ENCODE measurements at regions not wholly inside any gene's neighbourhood (a gene's known extent, or its start where the extent isn't known, plus 50 kb on each side); places are given as distances from the start of the nearest gene placed in this dataset.
"Not testable (repeated sequence)": the region's sequence is repeated elsewhere in the genome, so short reads cannot be mapped to it uniquely, and the experiment has no call there.

GRCh38 chr2:18949871-18950270 lies 360.5 kb upstream of the NT5C1B start:
- intact Hi-C loops (cut with micrococcal nuclease), result no loop called here

- intact Hi-C loops (cut with micrococcal nuclease), result no loop called here
Observed at GRCh38 chr2:18940184-18940583, 350.8 kb upstream of the NT5C1B start.

- intact Hi-C loops (cut with micrococcal nuclease), result not testable (repeated sequence)
Observed at GRCh38 chr2:18939740-18940139, 350.4 kb upstream of the NT5C1B start.

GRCh38 chr2:18934886-18935285 lies 345.5 kb upstream of the NT5C1B start:
- intact Hi-C loops (cut with micrococcal nuclease), result no loop called here

GRCh38 chr2:18932853-18933252 lies 343.5 kb upstream of the NT5C1B start:
- intact Hi-C loops (cut with micrococcal nuclease), result no loop called here

GRCh38 chr2:18930971-18931370 lies 341.6 kb upstream of the NT5C1B start:
- intact Hi-C loops (cut with micrococcal nuclease), result no loop called here

GRCh38 chr2:18927525-18928232 lies 338.3 kb upstream of the NT5C1B start:
- intact Hi-C loops (cut with micrococcal nuclease), result no loop called here

- intact Hi-C loops (cut with micrococcal nuclease), result no loop called here
Observed at GRCh38 chr2:18926631-18927524, 337.5 kb upstream of the NT5C1B start.

DNA sequence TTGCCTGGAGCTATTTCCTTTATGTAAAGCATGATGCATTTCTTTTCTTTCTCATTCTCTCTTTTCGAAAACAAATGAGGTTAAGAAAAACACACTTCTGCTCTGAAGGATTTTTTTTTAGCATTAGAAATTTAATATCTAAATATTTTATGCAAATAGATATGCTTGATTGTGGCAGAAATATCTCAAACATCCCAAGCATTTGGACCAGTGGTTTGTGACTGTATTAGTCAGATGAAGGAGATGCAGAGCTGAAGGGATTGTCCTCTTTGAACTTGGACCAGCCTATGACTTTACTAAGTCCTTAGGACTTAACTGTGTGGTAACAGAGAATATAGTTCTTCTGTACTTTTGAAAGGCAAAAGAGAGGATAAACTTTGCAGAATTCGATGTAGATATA lies 335.9 kb upstream of the NT5C1B start:
- intact Hi-C loops (cut with micrococcal nuclease), result no loop called here

DNA sequence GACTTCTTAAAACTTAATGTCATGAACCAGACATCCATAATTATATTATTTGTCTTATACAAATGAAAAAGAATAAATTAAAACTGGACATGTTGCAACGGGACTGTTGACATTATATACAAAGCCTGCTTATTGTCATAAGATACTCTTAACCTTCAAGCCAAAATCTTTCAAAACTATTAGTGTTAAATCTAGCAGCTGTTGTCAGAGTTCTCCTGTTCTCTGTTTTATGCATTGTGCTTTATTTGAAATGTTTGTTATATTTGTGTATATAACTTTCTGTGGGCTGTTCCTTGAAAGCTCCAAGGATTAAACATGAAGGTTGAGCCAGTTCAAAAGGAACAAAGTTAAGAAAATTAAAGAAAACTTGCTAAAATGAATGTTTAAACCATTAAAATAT lies 335.5 kb upstream of the NT5C1B start:
- intact Hi-C loops (cut with micrococcal nuclease), result no loop called here

GRCh38 chr2:18924386-18924785 lies 335.0 kb upstream of the NT5C1B start:
- intact Hi-C loops (cut with micrococcal nuclease), result no loop called here

GRCh38 chr2:18922276-18922675 lies 332.9 kb upstream of the NT5C1B start:
- intact Hi-C loops (cut with micrococcal nuclease), result no loop called here

GRCh38 chr2:18918280-18918679 lies 328.9 kb upstream of the NT5C1B start:
- intact Hi-C loops (cut with micrococcal nuclease), result no loop called here

- intact Hi-C loops (cut with micrococcal nuclease), result no loop called here
Observed at GRCh38 chr2:18915227-18915626, 325.9 kb upstream of the NT5C1B start.

- intact Hi-C loops (cut with micrococcal nuclease), result no loop called here
Observed at GRCh38 chr2:18913512-18913911, 324.1 kb upstream of the NT5C1B start.

DNA sequence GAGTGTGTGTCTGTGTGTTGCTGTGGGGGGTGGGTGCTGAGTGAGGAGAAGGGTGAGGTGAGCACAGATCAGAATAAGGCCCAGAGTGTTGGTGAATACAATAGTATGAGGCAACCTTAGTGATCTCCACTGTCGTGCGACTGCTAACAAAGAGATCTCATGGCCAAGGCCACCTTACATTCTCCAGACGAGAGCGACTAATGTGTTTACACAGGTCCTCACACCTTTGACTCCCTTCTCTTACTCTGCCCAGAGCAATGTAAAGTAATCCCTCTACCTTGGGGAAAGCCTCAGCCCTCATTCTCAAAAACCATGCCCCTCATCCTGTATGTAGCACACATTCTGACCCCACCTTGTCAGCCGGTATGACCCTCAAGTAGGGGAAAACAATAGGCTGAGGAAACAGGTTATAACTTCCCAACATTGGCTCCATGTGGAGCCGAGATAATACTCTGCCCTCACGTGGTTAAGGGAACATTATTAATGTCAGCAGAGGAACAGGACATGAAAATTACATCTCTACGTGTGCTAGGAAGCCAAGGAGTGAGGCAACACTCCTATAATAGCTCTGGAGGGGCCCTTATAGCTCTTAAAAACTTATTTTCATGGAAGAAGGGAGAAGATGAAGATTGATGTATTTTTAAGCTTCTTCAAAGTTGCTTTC lies 323.0 kb upstream of the NT5C1B start:
- intact Hi-C loops (cut with micrococcal nuclease), result no loop called here

- intact Hi-C loops (cut with micrococcal nuclease), result no loop called here
Observed at GRCh38 chr2:18911416-18911815, 322.0 kb upstream of the NT5C1B start.

- intact Hi-C loops (cut with micrococcal nuclease), result no loop called here
Observed at GRCh38 chr2:18910843-18911242, 321.5 kb upstream of the NT5C1B start.

- intact Hi-C loops (cut with micrococcal nuclease), result no loop called here
Observed at GRCh38 chr2:18907937-18908336, 318.6 kb upstream of the NT5C1B start.

DNA sequence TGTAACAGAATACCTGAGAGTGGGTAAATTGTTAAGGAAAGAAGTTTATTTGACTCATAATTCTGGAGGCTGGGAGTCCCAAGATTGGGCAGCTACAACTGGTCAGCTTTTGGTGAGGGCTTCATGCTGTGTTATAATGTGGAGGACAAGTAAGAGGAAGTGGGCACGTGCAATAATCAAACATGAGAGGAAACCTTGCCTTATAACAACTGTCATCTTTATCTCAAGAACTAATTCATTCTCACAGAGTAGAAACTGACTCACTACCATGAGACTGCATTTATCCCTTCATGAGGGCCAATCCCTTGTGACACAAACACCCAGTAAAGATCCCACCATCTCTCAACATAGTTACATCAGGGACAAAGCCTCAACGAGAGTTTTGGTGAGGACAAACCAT lies 318.1 kb upstream of the NT5C1B start:
- intact Hi-C loops (cut with micrococcal nuclease), result no loop called here

DNA sequence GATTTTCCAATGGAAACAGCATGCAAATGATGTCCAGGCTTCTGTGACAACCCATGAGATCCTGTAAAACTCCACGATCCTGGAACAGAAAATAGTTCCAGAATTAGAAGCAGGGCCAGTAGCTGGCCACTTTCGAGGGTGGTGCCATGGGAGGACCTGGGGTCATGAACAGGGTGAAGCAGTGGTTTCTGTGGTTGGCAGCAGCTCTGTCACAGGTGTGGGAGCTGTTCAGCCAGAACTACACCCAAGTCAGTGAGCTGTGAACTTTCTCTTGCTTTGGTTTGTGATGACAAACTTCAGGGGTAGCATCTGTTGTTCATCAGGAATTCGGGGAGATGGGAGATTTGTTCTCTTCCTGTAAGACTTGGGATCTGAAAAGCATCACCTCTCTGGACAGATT lies 314.4 kb upstream of the NT5C1B start:
- intact Hi-C loops (cut with micrococcal nuclease), result no loop called here

- intact Hi-C loops (cut with micrococcal nuclease), result no loop called here
Observed at GRCh38 chr2:18901242-18901641, 311.9 kb upstream of the NT5C1B start.
